Subcutaneous abdominal adipose tissue (tissue), 5 donors: ENCODE measurements at regions not wholly inside any gene's neighbourhood (a gene's known extent, or its start where the extent isn't known, plus 50 kb on each side); places are given as distances from the start of the nearest gene placed in this dataset.
A peak's percentile ranks its signal among the peaks of the same experiment; 100 is the strongest.

Experiments used
- H3K27ac ChIP-seq: one replicate; pipeline ENCODE4 v1.7.0; 2013; ENCODE audit warnings: low read depth, mild to moderate bottlenecking, inconsistent platforms, low read length, moderate library complexity
- H3K27me3 ChIP-seq, 5 donors: one replicate each; pipeline ENCODE4 v1.7.0; 2013; ENCODE audit warnings: low read length in 5 of 5, inconsistent platforms in 1 of 5; ENCODE audit not compliant: control insufficient read depth in 5 of 5, insufficient read depth in 4 of 5
- H3K36me3 ChIP-seq, 5 donors: one replicate each; pipeline ENCODE4 v1.7.0; 2013; ENCODE audit warnings: low read length in 5 of 5; ENCODE audit not compliant: control insufficient read depth in 5 of 5, insufficient read depth in 5 of 5
- H3K4me1 ChIP-seq, 5 donors: one replicate each; pipeline ENCODE4 v1.7.0; 2013; ENCODE audit warnings: low read length in 5 of 5, mild to moderate bottlenecking in 3 of 5, moderate library complexity in 1 of 5; ENCODE audit not compliant: control insufficient read depth in 5 of 5, insufficient read depth in 5 of 5
- H3K4me3 ChIP-seq, 5 donors: one replicate each; pipeline ENCODE4 v1.7.0; 2013; ENCODE audit warnings: low read length in 5 of 5, low read depth in 1 of 5
- H3K9ac ChIP-seq, 5 donors: one replicate each; pipeline ENCODE4 v1.7.0; 2013; ENCODE audit warnings: low read length in 5 of 5, mild to moderate bottlenecking in 4 of 5, moderate library complexity in 3 of 5
- H3K9me3 ChIP-seq, 5 donors: one replicate each; pipeline ENCODE4 v1.7.0; 2013; ENCODE audit warnings: low read length in 5 of 5; ENCODE audit not compliant: control insufficient read depth in 5 of 5
- donor health status: healthy.
- donor health status: healthy.
- donor health status: healthy.
- donor health status: healthy.
- donor health status: healthy.

DNA sequence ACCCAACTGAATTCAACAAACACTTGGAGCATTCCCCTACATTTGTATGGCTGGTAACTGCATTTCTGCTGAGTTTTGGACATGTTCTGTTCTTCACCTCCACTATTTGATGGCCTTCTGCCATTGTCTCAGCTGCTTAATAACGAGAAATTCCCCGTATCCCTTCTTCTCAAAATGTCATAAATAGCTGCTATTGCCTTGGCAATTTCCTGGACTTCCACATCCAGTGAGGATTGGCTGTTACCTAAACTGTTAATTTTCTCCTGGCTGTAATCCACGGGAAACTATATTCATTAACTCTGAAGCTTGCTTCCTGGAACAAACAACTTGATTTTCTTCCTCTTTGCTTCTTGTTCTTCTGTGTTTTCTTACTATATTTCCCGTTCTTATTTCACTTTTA is 69.5 kb upstream of the TDRD3 start:
- no peaks in the 10 kb centered on the region for H3K9me3 ChIP-seq
- H3K9ac ChIP-seq: no peak overlapping the region
- peaks cover 0 to 3% (median 0%) of the 10 kb centered on the region in 5 donors for H3K27me3 ChIP-seq
- no peak overlapping the region for H3K27ac ChIP-seq
- peak overlapping the region in 1 of 5 donors; percentile 18 for H3K4me3 ChIP-seq
- peaks cover 0 to 7% (median 5%) of the 10 kb centered on the region in 5 donors for H3K4me1 ChIP-seq
- H3K36me3 ChIP-seq: no peaks in the 10 kb centered on the region

DNA sequence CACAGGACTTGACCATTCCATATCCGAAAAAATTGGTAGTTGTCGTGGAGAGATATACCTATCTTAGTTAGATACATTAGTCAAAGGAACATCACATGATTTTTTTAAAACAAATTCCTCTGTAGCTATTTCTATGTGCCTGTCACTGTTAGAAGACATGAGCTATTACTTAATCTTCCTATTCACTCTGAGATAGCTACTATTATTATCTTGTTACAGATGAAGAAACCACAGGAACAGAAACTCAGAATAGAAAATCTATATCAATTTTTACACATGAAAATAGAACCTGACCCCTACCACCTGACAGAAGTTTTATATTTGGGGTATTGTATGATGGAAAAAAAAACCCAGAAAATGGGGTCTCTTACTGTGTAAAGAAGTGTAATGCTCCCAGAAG is 68.9 kb upstream of the TDRD3 start:
- Histone ChIP-seq H3K36me3 (no peaks in the 10 kb centered on the region), H3K9ac (no peak overlapping the region), H3K4me3 (no peak overlapping the region), H3K9me3 (peaks cover 0 to 3% (median 0%) of the 10 kb centered on the region in 5 donors), H3K27me3 (no peaks in the 10 kb centered on the region), H3K27ac (no peak overlapping the region), H3K4me1 (peaks cover 0 to 7% (median 5%) of the 10 kb centered on the region in 5 donors)

DNA sequence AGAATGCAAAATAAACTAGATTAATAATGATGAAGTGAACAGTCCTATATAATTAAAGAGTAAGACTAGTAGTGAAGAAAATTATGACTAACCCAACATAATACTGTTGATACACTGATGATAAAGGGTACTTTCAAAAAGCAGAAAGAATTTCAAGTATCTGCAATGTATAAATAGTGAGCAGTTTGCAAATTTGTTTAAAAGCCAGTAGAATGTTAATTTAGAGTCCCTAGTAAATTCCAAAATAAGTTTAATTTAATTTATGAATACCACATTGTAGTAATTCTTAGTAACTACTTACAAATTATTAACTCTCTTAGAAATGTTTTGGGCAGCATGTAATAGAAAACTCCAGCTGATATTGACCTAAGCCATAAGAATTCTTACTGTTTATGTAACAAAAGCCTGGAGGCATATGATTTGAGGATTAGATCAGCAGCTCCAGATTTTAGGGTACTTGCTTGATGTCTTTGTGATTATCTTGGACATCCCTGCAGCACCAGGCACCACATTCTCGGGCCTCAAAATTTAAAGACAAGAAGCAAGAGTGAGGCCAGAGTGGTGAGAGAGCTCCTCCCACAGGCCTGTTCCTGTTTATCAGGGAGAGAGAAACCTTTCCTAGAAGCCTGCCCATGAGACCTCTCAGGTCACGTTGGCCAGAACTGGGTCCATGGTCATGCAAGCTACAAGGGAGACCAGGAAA is 67.6 kb upstream of the TDRD3 start:
- Histone ChIP-seq H3K27ac (no peak overlapping the region), H3K27me3 (no peaks in the 10 kb centered on the region), H3K4me1 (peaks cover 0 to 7% (median 5%) of the 10 kb centered on the region in 5 donors), H3K9me3 (peaks cover 0 to 6% (median 0%) of the 10 kb centered on the region in 5 donors), H3K36me3 (no peaks in the 10 kb centered on the region), H3K4me3 (no peak overlapping the region), H3K9ac (no peak overlapping the region)

DNA sequence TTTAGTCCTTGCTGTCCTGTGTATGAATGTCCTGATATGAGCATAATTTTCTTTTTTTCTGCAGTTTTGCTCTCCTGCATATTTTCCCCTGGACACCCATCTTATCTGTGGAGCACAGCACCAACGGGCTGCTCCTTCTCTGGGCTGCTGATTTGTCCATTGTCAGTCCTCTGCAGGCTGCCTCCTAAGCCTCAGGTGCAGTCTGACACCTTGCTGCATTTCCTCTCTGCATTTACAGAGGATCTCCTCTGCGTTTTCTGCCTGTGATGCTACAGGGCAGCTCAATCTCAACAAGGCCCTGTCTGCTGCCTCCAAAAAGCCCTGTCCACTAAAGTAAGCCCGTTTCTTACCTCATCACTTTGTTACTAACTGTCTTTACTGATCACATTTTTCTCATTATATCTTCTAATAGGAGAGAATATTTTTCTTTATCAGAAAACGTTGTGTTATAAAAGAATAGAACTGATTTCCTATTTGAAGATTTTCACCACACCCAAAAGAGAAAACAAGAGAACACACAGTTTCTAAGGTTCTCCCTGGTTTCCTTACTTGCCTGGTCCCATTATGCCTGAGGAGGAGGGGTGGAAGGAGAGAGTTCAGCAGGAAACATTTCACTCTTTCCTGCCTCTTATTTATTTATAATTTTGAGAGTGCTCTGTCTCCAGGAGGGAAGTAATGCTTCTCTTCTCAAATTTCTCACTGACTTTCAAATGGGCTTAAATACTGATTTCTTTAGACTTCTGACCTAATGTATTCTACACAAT is 65.6 kb upstream of the TDRD3 start:
- H3K27ac ChIP-seq: no peak overlapping the region
- peaks cover 0 to 8% (median 6%) of the 10 kb centered on the region in 5 donors for H3K4me1 ChIP-seq
- H3K9ac ChIP-seq: no peak overlapping the region

DNA sequence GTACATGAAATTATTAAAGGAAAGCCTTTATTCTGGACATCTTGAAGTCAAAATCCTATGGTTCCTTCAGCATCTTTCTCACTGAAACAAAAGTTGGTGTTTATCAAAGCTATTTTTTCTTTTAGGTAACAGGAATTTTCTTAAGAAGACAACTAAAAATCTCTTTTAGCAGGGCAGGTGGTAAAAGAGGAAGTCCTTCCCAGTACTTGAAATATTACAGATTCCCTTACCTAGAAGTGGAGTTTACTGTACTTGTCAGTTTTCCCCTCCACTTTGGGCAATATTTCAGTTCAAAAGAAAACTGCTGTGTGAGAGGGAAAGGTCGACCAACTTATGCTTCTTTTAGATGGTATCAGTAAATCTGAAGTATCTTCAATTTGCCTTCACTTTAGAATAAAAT is 64.3 kb upstream of the TDRD3 start:
- no peaks in the 10 kb centered on the region for H3K27me3 ChIP-seq
- H3K9me3 ChIP-seq: peaks cover 0 to 6% (median 0%) of the 10 kb centered on the region in 5 donors
- H3K4me1 ChIP-seq: peaks cover 0 to 4% (median 0%) of the 10 kb centered on the region in 5 donors
- no peak overlapping the region for H3K9ac ChIP-seq
- H3K27ac ChIP-seq: no peak overlapping the region
- H3K36me3 ChIP-seq: no peaks in the 10 kb centered on the region
- no peak overlapping the region for H3K4me3 ChIP-seq

More for the DNA sequence above, 65.6 kb upstream of the TDRD3 start:
- no peaks in the 10 kb centered on the region for H3K27me3 ChIP-seq
- H3K9me3 ChIP-seq: peaks cover 0 to 6% (median 0%) of the 10 kb centered on the region in 5 donors
- no peaks in the 10 kb centered on the region for H3K36me3 ChIP-seq
- no peak overlapping the region for H3K4me3 ChIP-seq

DNA sequence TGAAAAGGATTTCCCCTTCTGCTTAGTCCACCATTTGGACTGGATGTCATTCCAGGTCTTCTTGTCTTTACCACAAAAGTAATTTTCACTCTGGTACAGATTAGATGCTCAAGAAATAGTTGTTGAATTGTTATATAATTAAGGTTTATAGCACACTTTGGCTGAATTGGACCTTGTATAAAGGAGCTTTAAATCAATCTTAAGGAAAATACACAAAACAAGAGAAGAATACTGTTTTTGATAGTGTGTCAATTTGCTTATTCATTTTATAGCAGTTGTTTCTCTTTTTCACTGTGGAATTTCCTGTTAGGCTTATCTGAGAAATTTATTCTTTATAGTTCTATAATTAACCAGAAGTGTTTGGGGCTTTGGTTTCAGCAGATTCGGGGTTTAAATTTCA is 62.7 kb upstream of the TDRD3 start:
- H3K36me3 ChIP-seq: no peaks in the 10 kb centered on the region
- H3K4me3 ChIP-seq: no peak overlapping the region
- no peak overlapping the region for H3K27ac ChIP-seq
- peaks cover 0 to 4% (median 0%) of the 10 kb centered on the region in 5 donors for H3K4me1 ChIP-seq
- no peak overlapping the region for H3K9ac ChIP-seq
- peaks cover 0 to 6% (median 0%) of the 10 kb centered on the region in 5 donors for H3K9me3 ChIP-seq
- H3K27me3 ChIP-seq: no peaks in the 10 kb centered on the region

DNA sequence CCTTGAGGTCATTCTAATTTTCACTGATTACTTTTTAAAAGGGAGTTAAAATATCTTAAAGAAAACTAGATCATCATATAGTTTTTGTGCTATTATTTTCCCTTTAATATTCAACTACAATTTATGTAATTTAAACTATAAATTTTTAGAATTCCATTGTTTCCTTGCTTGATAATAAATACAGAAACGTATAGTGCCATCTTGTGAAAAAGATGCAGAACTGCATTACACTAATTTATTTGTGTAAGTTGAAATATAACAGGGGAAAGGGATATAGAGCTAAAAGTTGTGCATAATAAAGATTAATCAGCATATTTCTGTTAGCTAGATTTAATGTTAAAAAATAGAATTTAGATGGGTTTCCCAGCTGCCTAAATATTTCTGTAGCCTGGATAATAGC is 61.5 kb upstream of the TDRD3 start:
- Histone ChIP-seq H3K4me1 (peaks cover 0 to 4% (median 0%) of the 10 kb centered on the region in 5 donors), H3K27me3 (no peaks in the 10 kb centered on the region), H3K27ac (no peak overlapping the region), H3K9me3 (peaks cover 0 to 6% (median 0%) of the 10 kb centered on the region in 5 donors), H3K36me3 (no peaks in the 10 kb centered on the region), H3K9ac (no peak overlapping the region), H3K4me3 (no peak overlapping the region)

DNA sequence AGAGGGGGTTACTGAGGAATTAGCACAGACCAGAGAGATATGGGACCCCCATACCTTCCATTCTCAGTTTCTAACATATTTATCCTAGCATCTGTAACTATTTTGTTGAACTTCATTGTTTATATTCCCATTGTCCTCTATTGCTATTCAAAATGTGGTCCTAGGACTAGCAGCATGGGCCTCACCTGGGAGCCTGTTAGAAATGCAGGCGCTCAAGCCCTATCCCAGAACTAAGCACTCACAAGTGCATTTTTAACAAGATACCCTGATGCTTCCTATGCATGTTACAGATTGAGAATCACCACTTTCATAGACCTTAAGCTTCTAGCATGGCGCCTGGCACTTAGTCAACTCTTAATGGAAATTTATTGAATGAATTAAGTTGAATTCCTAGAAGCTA is 58.3 kb upstream of the TDRD3 start:
- Histone ChIP-seq H3K9me3 (no peaks in the 10 kb centered on the region), H3K4me1 (peaks cover 0 to 4% (median 0%) of the 10 kb centered on the region in 5 donors), H3K9ac (no peak overlapping the region)

DNA sequence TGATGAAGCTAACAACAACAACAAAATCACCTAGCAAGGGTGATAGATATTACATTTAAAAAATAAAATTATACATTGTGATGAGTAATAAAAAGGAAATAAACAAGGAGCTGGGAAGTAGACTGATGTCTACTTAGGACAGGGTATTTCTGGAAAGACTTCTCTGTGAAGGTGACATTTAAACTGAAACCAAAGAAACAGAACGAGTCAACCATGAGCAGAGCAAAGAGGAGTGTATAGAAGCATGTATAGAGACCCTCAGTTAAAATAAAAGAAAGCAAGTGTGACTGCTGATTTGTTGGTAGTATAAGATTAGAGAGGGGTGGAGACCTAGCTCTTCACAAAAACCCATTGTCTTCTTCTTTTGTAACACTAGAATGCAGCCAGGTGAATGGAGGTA is 53.0 kb upstream of the TDRD3 start:
- Histone ChIP-seq H3K4me1 (no peaks in the 10 kb centered on the region), H3K36me3 (no peaks in the 10 kb centered on the region), H3K9me3 (no peaks in the 10 kb centered on the region), H3K27me3 (peaks cover 0 to 3% (median 0%) of the 10 kb centered on the region in 5 donors), H3K9ac (no peak overlapping the region), H3K4me3 (no peak overlapping the region), H3K27ac (no peak overlapping the region)

More for the DNA sequence above, 58.3 kb upstream of the TDRD3 start:
- H3K27me3 ChIP-seq: no peaks in the 10 kb centered on the region
- no peak overlapping the region for H3K4me3 ChIP-seq
- no peak overlapping the region for H3K27ac ChIP-seq
- no peaks in the 10 kb centered on the region for H3K36me3 ChIP-seq

DNA sequence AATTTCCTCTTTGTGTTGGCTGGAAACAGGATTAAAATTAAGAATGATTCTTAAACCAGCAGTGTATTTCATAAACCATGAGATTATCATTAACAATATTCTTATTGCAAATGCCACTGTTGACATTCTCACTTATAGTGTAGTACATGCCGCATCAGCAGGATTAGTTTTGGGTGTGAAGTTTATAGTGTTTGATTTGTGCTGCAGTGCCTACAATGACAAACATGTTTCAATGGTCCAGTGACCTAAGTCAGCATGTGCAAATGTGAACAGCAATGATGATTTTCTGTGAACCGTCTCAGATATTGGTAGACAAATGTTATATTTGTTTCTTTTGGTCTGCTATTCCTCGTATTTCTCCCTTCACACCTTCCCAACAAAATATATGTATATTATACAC is 49.8 kb upstream of the TDRD3 start:
- no peaks in the 10 kb centered on the region for H3K36me3 ChIP-seq
- no peak overlapping the region for H3K27ac ChIP-seq
- peaks cover 0 to 2% (median 0%) of the 10 kb centered on the region in 5 donors for H3K9me3 ChIP-seq
- H3K4me3 ChIP-seq: no peak overlapping the region
- peaks cover 0 to 5% (median 0%) of the 10 kb centered on the region in 5 donors for H3K4me1 ChIP-seq
- H3K27me3 ChIP-seq: peaks cover 0 to 3% (median 2%) of the 10 kb centered on the region in 5 donors
- H3K9ac ChIP-seq: no peak overlapping the region
